IMR-90 (cell line): ENCODE measurements at regions not wholly inside any gene's neighbourhood (a gene's known extent, or its start where the extent isn't known, plus 50 kb on each side); places are given as distances from the start of the nearest gene placed in this dataset.

Experiments
- ATAC-seq: fragments of 200-7000 bp; cut with Tn5 transposase; 2 replicates; pipeline ENCODE4 v1.9.1; 2020; ENCODE audit warnings: low read depth, mild to moderate bottlenecking, moderate library complexity
- BruUV-seq: library from RNA; stranded (reverse); fragments of 400-500 nt; replicated peaks from 2 replicates; lab custom pipeline; 2021; lab: Mats Ljungman, UMichigan
- CTCF ChIA-PET: fragments of 300-600 bp; formaldehyde crosslinking; extraction: SDS; loops from one replicate; lab custom pipeline; 2021; ENCODE audit warnings: antibody characterized with exemption; lab: Yijun Ruan, JAX
- POLR2A ChIA-PET: fragments of 300-600 bp; sonication (Branson Sonifier 250); formaldehyde crosslinking; loops from one replicate; lab custom pipeline; 2022; ENCODE audit warnings: antibody characterized with exemption; ENCODE audit not compliant: unreplicated experiment; lab: Charles Lee
- DNase-seq: peaks from one replicate; pipeline ENCODE4 v3.0.0; 2013
- H2AFZ ChIP-seq: replicated peaks from 2 replicates; pipeline ENCODE3; 2013; ENCODE audit warnings: low read length, mild to moderate bottlenecking; ENCODE audit not compliant: poor library complexity
- H2AK5ac ChIP-seq: 2 replicates; pipeline ENCODE4 v1.6.1; 2013; ENCODE audit warnings: low read depth, low read length, inconsistent platforms
- H2AK9ac ChIP-seq: replicated peaks from 2 replicates; pipeline ENCODE3; 2013; ENCODE audit warnings: mild to moderate bottlenecking, low read depth, low read length, moderate library complexity; ENCODE audit not compliant: poor library complexity
- H2BK120ac ChIP-seq: 2 replicates; pipeline ENCODE4 v1.6.1; 2013; ENCODE audit warnings: low read depth, low read length, inconsistent platforms
- H2BK15ac ChIP-seq: 3 replicates; pipeline ENCODE4 v1.6.1; 2013; ENCODE audit warnings: low read depth, low read length, inconsistent platforms
- H2BK20ac ChIP-seq: 2 replicates; pipeline ENCODE4 v1.6.1; 2013; ENCODE audit warnings: low read depth, mild to moderate bottlenecking, inconsistent platforms, low read length, moderate library complexity
- H2BK5ac ChIP-seq: 2 replicates; pipeline ENCODE4 v1.6.1; 2013; ENCODE audit warnings: mild to moderate bottlenecking, low read depth, low read length, inconsistent platforms; ENCODE audit not compliant: poor library complexity, severe bottlenecking
- H3K14ac ChIP-seq: replicated peaks from 2 replicates; pipeline ENCODE4 v1.6.1; 2013; ENCODE audit warnings: low read depth, low read length, inconsistent platforms
- H3K18ac ChIP-seq: 2 replicates; pipeline ENCODE4 v1.6.1; 2013; ENCODE audit warnings: low read depth, low read length, control low read depth
- H3K23ac ChIP-seq: 2 replicates; pipeline ENCODE4 v1.6.1; 2013; ENCODE audit warnings: low read depth, low read length, inconsistent platforms
- H3K27ac ChIP-seq: 2 replicates; pipeline ENCODE4 v1.5.1; 2013; ENCODE audit warnings: mild to moderate bottlenecking, control low read depth, low read length; ENCODE audit not compliant: insufficient read depth
- H3K27me3 ChIP-seq: 2 replicates; pipeline ENCODE4 v1.6.1; 2013; ENCODE audit warnings: low read length; ENCODE audit not compliant: control insufficient read depth, insufficient read depth
- H3K36me3 ChIP-seq: 2 replicates; pipeline ENCODE4 v1.6.1; 2013; ENCODE audit warnings: low read length, mixed read lengths; ENCODE audit not compliant: control insufficient read depth, insufficient read depth
- H3K4ac ChIP-seq: 2 replicates; pipeline ENCODE4 v1.6.1; 2013; ENCODE audit warnings: low read depth, low read length, inconsistent platforms
- H3K4me1 ChIP-seq: 2 replicates; pipeline ENCODE4 v1.6.1; 2013; ENCODE audit warnings: low read length, mixed read lengths; ENCODE audit not compliant: control insufficient read depth, insufficient read depth
- H3K4me2 ChIP-seq: 2 replicates; pipeline ENCODE4 v1.6.1; 2013; ENCODE audit warnings: low read depth, mild to moderate bottlenecking, control low read depth, low read length, moderate library complexity
- H3K4me3 ChIP-seq: 2 replicates; pipeline ENCODE4 v1.5.1; 2013; ENCODE audit warnings: low read depth, mild to moderate bottlenecking, control low read depth, low read length, moderate library complexity; ENCODE audit not compliant: insufficient read depth
- H3K56ac ChIP-seq: 2 replicates; pipeline ENCODE4 v1.6.1; 2013; ENCODE audit warnings: low read length, inconsistent platforms; ENCODE audit not compliant: insufficient read depth; ENCODE audit errors: extremely low read depth
- H3K79me1 ChIP-seq, 2 experiments: 2 replicates each; pipeline ENCODE4 v1.6.1; 2013; ENCODE audit warnings: low read length in 2 of 2, inconsistent platforms in 1 of 2, low read depth in 1 of 2
- H3K9ac ChIP-seq: 2 replicates; pipeline ENCODE4 v1.6.1; 2013; ENCODE audit warnings: low read depth, low read length, control low read depth
- H3K9me1 ChIP-seq: 2 replicates; pipeline ENCODE4 v1.6.1; 2013; ENCODE audit warnings: low read length, inconsistent platforms; ENCODE audit not compliant: insufficient read depth
- H3K9me3 ChIP-seq: 2 replicates; pipeline ENCODE4 v1.6.1; 2013; ENCODE audit warnings: low read length; ENCODE audit not compliant: control insufficient read depth, insufficient read depth
- H4K20me1 ChIP-seq: 2 replicates; pipeline ENCODE4 v1.6.1; 2013; ENCODE audit warnings: low read length, inconsistent platforms; ENCODE audit not compliant: insufficient read depth
- H4K5ac ChIP-seq: 2 replicates; pipeline ENCODE4 v1.6.1; 2013; ENCODE audit warnings: mild to moderate bottlenecking, low read depth, low read length, control low read depth
- H4K8ac ChIP-seq, 2 experiments: 2 replicates each; pipeline ENCODE4 v1.6.1; 2013; ENCODE audit warnings: low read depth in 2 of 2, low read length in 2 of 2, control low read depth in 1 of 2, inconsistent platforms in 1 of 2
- H4K91ac ChIP-seq: 2 replicates; pipeline ENCODE4 v1.6.1; 2013; ENCODE audit warnings: low read depth, low read length, inconsistent platforms; ENCODE audit not compliant: insufficient read depth
- CEBPB ChIP-seq: IDR thresholded peaks from 2 replicates; pipeline ENCODE4 v1.6.1; 2012; ENCODE audit warnings: low read depth, low read length, improper control_type of control experiment
- FOS ChIP-seq: fragments of 150-350 bp; IDR thresholded peaks from 2 replicates; pipeline ENCODE4 v1.6.1; 2016; ENCODE audit warnings: low read depth, low read length
- RAD21 ChIP-seq: IDR thresholded peaks from 2 replicates; pipeline ENCODE4 v1.6.1; 2012; ENCODE audit warnings: low read length, improper control_type of control experiment
- SMC3 ChIP-seq: fragments of 150-350 bp; IDR thresholded peaks from 2 replicates; pipeline ENCODE4 v1.6.1; 2016; ENCODE audit warnings: low read depth, mild to moderate bottlenecking, antibody characterized with exemption, low read length, moderate library complexity
- WGBS, 2 experiments: methylation state at CpG; one replicate each; pipeline versions ENCODE4 v1.1.5 to v1.1.7; 2013; ENCODE audit warnings: missing lambda C conversion rate in 2 of 2; ENCODE audit not compliant: insufficient read length in 1 of 2; ENCODE audit errors: extremely low coverage in 2 of 2; 5-methylcytosine and 5-hydroxymethylcytosine counted together
- dilution Hi-C: fragments of 300-500 bp; cut with HindIII; formaldehyde crosslinking; loops from one replicate; pipeline ENCODE4 v1.14.3; 2018; ENCODE audit warnings: low sequenced_read_pairs; ENCODE audit not compliant: unreplicated experiment
- in situ Hi-C: fragments of 300-500 bp; cut with MboI; formaldehyde crosslinking; loops from 3 replicates; pipeline ENCODE4 v1.14.3; 2019; ENCODE audit warnings: low sequenced_read_pairs, inconsistent platforms, mixed read lengths
- intact Hi-C: fragments of 100-400 bp; cut with micrococcal nuclease; formaldehyde crosslinking; loops from 2 replicates; pipeline ENCODE4 v1.10.0; 2022
- TF ChIP-seq, protein P1 (sequence below): conservative IDR thresholded peaks from 2 replicates; pipeline ENCODE4 v1.5.1; 2012; ENCODE audit warnings: mild to moderate bottlenecking, low read depth, low read length, improper control_type of control experiment

DNA sequence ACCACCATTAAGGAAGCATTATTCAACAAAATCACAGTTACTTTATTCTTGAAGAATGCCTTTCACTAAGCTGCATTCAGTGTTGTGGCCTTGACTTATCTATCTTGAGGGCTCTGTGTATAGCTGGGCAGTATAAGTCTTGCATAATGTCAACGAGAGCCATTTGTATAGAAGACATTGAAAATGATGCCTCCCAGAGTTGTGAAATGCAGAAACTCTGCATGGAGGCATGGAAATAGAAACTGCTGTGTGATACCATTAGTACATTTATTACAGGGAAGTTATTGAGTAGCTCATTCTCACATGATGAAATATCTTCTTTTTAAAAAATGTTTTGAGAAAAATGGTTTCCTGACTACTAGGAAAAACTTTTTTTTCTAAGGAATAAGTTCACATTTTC, 111.4 kb upstream of the SNX7 start:
- intact Hi-C loops (no loop called here), dilution Hi-C loops (no loop called here), in situ Hi-C loops (no loop called here)
- no peaks in the 10 kb centered on the region for H4K20me1 ChIP-seq
- H2BK15ac ChIP-seq = no peak overlapping the region
- no peaks in the 10 kb centered on the region for H3K79me1 ChIP-seq
- no peaks in the 10 kb centered on the region for H3K27me3 ChIP-seq
- ChIA-PET CTCF (no interaction called here), POLR2A (no interaction called here)
- no peaks in the 10 kb centered on the region for H3K36me3 ChIP-seq
- H3K18ac ChIP-seq = no peak overlapping the region
- no peak overlapping the region for H2AFZ ChIP-seq
- H2AK5ac ChIP-seq = no peak overlapping the region
- H2BK5ac ChIP-seq = no peak overlapping the region
- H3K23ac ChIP-seq = no peak overlapping the region
- ATAC-seq (no peak), DNase-seq (no peak)
- H3K4me2 ChIP-seq = no peak overlapping the region
- no peak overlapping the region for H4K5ac ChIP-seq
- no peak overlapping the region for H2BK120ac ChIP-seq
- no peak overlapping the region for H2AK9ac ChIP-seq
- no peak overlapping the region for H2BK20ac ChIP-seq
- no peak overlapping the region for H4K91ac ChIP-seq
- H4K8ac ChIP-seq = no peak overlapping the region
- no peak overlapping the region for H3K27ac ChIP-seq
- H3K9ac ChIP-seq = no peak overlapping the region
- no peak overlapping the region for H3K56ac ChIP-seq
- no CpG with 5 or more reads among the region's 1 CpG for WGBS, 2 experiments
- TF ChIP-seq, protein P1, sequence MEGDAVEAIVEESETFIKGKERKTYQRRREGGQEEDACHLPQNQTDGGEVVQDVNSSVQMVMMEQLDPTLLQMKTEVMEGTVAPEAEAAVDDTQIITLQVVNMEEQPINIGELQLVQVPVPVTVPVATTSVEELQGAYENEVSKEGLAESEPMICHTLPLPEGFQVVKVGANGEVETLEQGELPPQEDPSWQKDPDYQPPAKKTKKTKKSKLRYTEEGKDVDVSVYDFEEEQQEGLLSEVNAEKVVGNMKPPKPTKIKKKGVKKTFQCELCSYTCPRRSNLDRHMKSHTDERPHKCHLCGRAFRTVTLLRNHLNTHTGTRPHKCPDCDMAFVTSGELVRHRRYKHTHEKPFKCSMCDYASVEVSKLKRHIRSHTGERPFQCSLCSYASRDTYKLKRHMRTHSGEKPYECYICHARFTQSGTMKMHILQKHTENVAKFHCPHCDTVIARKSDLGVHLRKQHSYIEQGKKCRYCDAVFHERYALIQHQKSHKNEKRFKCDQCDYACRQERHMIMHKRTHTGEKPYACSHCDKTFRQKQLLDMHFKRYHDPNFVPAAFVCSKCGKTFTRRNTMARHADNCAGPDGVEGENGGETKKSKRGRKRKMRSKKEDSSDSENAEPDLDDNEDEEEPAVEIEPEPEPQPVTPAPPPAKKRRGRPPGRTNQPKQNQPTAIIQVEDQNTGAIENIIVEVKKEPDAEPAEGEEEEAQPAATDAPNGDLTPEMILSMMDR = no peak
- TF ChIP-seq SMC3 = no peak
- no peak for TF ChIP-seq FOS
- TF ChIP-seq RAD21 = no peak
- no peak for TF ChIP-seq CEBPB
- H3K9me3 ChIP-seq = no peaks in the 10 kb centered on the region
- no peak overlapping the region for H3K14ac ChIP-seq
- no TSS peak for BruUV-seq
- H3K4me3 ChIP-seq = no peak overlapping the region
- H3K4me1 ChIP-seq = no peaks in the 10 kb centered on the region
- no peaks in the 10 kb centered on the region for H3K9me1 ChIP-seq
- H3K4ac ChIP-seq = no peak overlapping the region
